Upper lobe of left lung (tissue), 4 donors: ENCODE measurements at regions not wholly inside any gene's neighbourhood (a gene's known extent, or its start where the extent isn't known, plus 50 kb on each side); places are given as distances from the start of the nearest gene placed in this dataset.

Source experiments
- EP300 ChIP-seq, 4 donors: sonication (generic); formaldehyde crosslinking; IDR thresholded peaks; one replicate each; pipeline ENCODE4 v1.5.1; 2017; ENCODE audit warnings: antibody characterized with exemption in 4 of 4, control low read depth in 2 of 4
- POLR2A ChIP-seq, 4 donors: fragments of 450-650 bp; IDR thresholded peaks; one replicate each; pipeline ENCODE4 v1.5.1; 2016 to 2017; ENCODE audit warnings: antibody characterized with exemption in 4 of 4, mild to moderate bottlenecking in 2 of 4
- POLR2AphosphoS5 ChIP-seq, 2 donors: sonication (generic); formaldehyde crosslinking; IDR thresholded peaks; one replicate each; pipeline ENCODE4 v1.5.1; 2017; ENCODE audit warnings: antibody characterized with exemption in 2 of 2
- TF ChIP-seq, protein P1 (sequence below), 6 experiments: fragments of 450-650 bp in 4 of 6; fragments of 200-600 bp in 2 of 6; sonication (generic) in 2 of 6; IDR thresholded peaks; one replicate each; pipeline ENCODE4 v1.5.1; 2016 to 2019; ENCODE audit warnings: antibody characterized with exemption in 6 of 6

DNA sequence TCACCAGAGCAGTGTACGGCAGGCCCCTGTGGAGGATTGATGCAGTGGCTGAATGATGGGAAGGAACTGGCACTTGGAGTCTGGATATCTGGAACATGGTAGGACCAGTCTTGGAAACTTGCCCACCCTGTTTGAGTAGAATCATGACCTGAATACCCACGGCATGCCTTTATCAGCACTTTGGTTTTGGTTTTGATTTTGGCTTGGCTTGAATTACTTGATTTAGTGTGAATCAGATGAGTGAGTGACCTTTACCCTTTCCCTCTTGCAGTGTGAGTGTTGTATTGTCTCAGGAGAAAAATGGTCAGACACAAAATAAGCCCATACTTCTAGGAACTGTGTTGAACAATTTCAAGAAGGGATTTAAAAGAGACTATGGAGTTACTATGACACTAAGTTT lies 801.0 kb upstream of the TSPY4 start:
- TF ChIP-seq POLR2A (IDR thresholded peaks at IDR 0.05) (no peak), EP300 (IDR thresholded peaks at IDR 0.05) (no peak), POLR2AphosphoS5 (IDR thresholded peaks at IDR 0.05) (no peak)
- TF ChIP-seq, protein P1, sequence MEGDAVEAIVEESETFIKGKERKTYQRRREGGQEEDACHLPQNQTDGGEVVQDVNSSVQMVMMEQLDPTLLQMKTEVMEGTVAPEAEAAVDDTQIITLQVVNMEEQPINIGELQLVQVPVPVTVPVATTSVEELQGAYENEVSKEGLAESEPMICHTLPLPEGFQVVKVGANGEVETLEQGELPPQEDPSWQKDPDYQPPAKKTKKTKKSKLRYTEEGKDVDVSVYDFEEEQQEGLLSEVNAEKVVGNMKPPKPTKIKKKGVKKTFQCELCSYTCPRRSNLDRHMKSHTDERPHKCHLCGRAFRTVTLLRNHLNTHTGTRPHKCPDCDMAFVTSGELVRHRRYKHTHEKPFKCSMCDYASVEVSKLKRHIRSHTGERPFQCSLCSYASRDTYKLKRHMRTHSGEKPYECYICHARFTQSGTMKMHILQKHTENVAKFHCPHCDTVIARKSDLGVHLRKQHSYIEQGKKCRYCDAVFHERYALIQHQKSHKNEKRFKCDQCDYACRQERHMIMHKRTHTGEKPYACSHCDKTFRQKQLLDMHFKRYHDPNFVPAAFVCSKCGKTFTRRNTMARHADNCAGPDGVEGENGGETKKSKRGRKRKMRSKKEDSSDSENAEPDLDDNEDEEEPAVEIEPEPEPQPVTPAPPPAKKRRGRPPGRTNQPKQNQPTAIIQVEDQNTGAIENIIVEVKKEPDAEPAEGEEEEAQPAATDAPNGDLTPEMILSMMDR (IDR thresholded peaks at IDR 0.05) = no peak
